H1 (cell line): ENCODE measurements at regions not wholly inside any gene's neighbourhood (a gene's known extent, or its start where the extent isn't known, plus 50 kb on each side); places are given as distances from the start of the nearest gene placed in this dataset.

ENCODE experiments used
- CTCF ChIA-PET: fragments of 300-600 bp; sonication (Branson Sonifier 250); formaldehyde crosslinking; loops from one replicate; lab custom pipeline; 2021; ENCODE audit not compliant: partially characterized antibody; lab: Charles Lee
- POLR2A ChIA-PET: fragments of 300-600 bp; sonication (Branson Sonifier 250); formaldehyde crosslinking; loops from one replicate; lab custom pipeline; 2021; ENCODE audit warnings: inconsistent platforms; ENCODE audit not compliant: partially characterized antibody; lab: Charles Lee
- DNase-seq, 2 experiments: peaks; one replicate each; pipeline versions ENCODE4 v3.0.0 to v3.0.0-alpha.2; 2010 to 2022; ENCODE audit warnings: low spot score in 2 of 2, low read depth in 1 of 2, mixed read lengths in 1 of 2
- FAIRE-seq: peaks from 2 replicates; lab custom pipeline; 2011; peaks lifted over from hg19 to GRCh38; lab: Jason Lieb, UNC
- H2AFZ ChIP-seq: 2 replicates; pipeline ENCODE4 v1.8.1; 2012; ENCODE audit warnings: low read length, inconsistent platforms
- H2AK5ac ChIP-seq: 2 replicates; pipeline ENCODE4 v1.6.1; 2013; ENCODE audit warnings: low read depth, low read length
- H2BK120ac ChIP-seq: replicated peaks from 2 replicates; pipeline ENCODE3; 2013; ENCODE audit warnings: low read depth, low read length, inconsistent platforms
- H2BK12ac ChIP-seq: 2 replicates; pipeline ENCODE4 v1.6.1; 2013; ENCODE audit warnings: low read depth, low read length
- H2BK15ac ChIP-seq: 2 replicates; pipeline ENCODE4 v1.6.1; 2013; ENCODE audit warnings: low read length
- H2BK20ac ChIP-seq: 2 replicates; pipeline ENCODE4 v1.6.1; 2013; ENCODE audit warnings: low read length
- H2BK5ac ChIP-seq: 2 replicates; pipeline ENCODE4 v1.6.1; 2013; ENCODE audit warnings: low read depth, low read length
- H3K14ac ChIP-seq: 2 replicates; pipeline ENCODE4 v1.6.1; 2013; ENCODE audit warnings: inconsistent platforms; ENCODE audit not compliant: insufficient read length
- H3K18ac ChIP-seq: 2 replicates; pipeline ENCODE4 v1.6.1; 2013; ENCODE audit warnings: low read length; ENCODE audit errors: extremely low read depth
- H3K23ac ChIP-seq: 2 replicates; pipeline ENCODE4 v1.6.1; 2013; ENCODE audit warnings: inconsistent platforms; ENCODE audit not compliant: insufficient read length
- H3K23me2 ChIP-seq: 2 replicates; pipeline ENCODE4 v1.6.1; 2013; ENCODE audit warnings: low read depth, low read length
- H3K27ac ChIP-seq: 2 replicates; pipeline ENCODE4 v1.6.1; 2011; ENCODE audit warnings: low read depth, low read length, inconsistent platforms
- H3K27me3 ChIP-seq, 4 experiments: replicated peaks in 1 of 4; 1 replicate in 1 of 4; 2 replicates in 3 of 4; pipeline versions ENCODE4 v1.6.1 to v1.8.1; 2011 to 2013; ENCODE audit warnings: low read length in 3 of 4, mild to moderate bottlenecking in 3 of 4, inconsistent platforms in 2 of 4, mixed read lengths in 2 of 4, moderate library complexity in 1 of 4; ENCODE audit not compliant: control insufficient read depth in 3 of 4, insufficient read depth in 3 of 4; ENCODE audit errors: extremely low read depth in 1 of 4
- H3K36me3 ChIP-seq, 4 experiments: 2 replicates each; pipeline versions ENCODE4 v1.6.1 to v1.8.1; 2011 to 2013; ENCODE audit warnings: mild to moderate bottlenecking in 4 of 4, low read length in 3 of 4, moderate library complexity in 2 of 4, control low read depth in 1 of 4, inconsistent platforms in 1 of 4; ENCODE audit not compliant: insufficient read depth in 4 of 4, control insufficient read depth in 2 of 4
- H3K4ac ChIP-seq: replicated peaks from 2 replicates; pipeline ENCODE3; 2013; ENCODE audit warnings: low read length, low read depth, mixed read lengths, inconsistent platforms; ENCODE audit not compliant: insufficient read length
- H3K4me1 ChIP-seq, 4 experiments: replicated peaks in 1 of 4; 1 replicate in 1 of 4; 2 replicates in 3 of 4; pipeline versions ENCODE4 v1.6.1 to v1.8.1; 2011 to 2013; ENCODE audit warnings: low read length in 3 of 4, inconsistent platforms in 2 of 4, mixed read lengths in 1 of 4; ENCODE audit not compliant: insufficient read depth in 4 of 4, control insufficient read depth in 3 of 4
- H3K4me2 ChIP-seq, 2 experiments: 2 replicates each; pipeline versions ENCODE4 v1.6.1 to v1.8.1; 2011 to 2013; ENCODE audit warnings: low read depth in 2 of 2, low read length in 2 of 2, control low read depth in 1 of 2, inconsistent platforms in 1 of 2, mild to moderate bottlenecking in 1 of 2; ENCODE audit not compliant: insufficient read depth in 1 of 2
- H3K4me3 ChIP-seq, 4 experiments: fragments of 200-600, 300-600 bp in 1 of 4; sonication (generic), shearing (Covaris generic), sonication (Bioruptor Twin) in 1 of 4; 2 replicates each; pipeline versions ENCODE4 v1.5.1 to v1.8.1; 2011 to 2016; ENCODE audit warnings: low read length in 4 of 4, low read depth in 3 of 4, control low read depth in 2 of 4, inconsistent platforms in 2 of 4, mild to moderate bottlenecking in 2 of 4, mixed read lengths in 1 of 4, moderate library complexity in 1 of 4; ENCODE audit not compliant: insufficient read depth in 2 of 4; ENCODE audit errors: extremely low read depth in 1 of 4
- H3K56ac ChIP-seq: replicated peaks from 2 replicates; pipeline ENCODE3; 2013; ENCODE audit warnings: low read depth, mild to moderate bottlenecking, mixed read lengths, low read length, inconsistent platforms; ENCODE audit not compliant: insufficient read length
- H3K79me1 ChIP-seq: 2 replicates; pipeline ENCODE4 v1.6.1; 2013; ENCODE audit warnings: low read depth, low read length, control low read depth
- H3K79me2 ChIP-seq, 2 experiments: 2 replicates each; pipeline versions ENCODE4 v1.6.1 to v1.8.1; 2012 to 2013; ENCODE audit warnings: low read length in 2 of 2, mild to moderate bottlenecking in 2 of 2, inconsistent platforms in 1 of 2; ENCODE audit not compliant: insufficient read depth in 2 of 2, control insufficient read depth in 1 of 2
- H3K9ac ChIP-seq, 4 experiments: replicated peaks in 1 of 4; 1 replicate in 1 of 4; 2 replicates in 3 of 4; pipeline versions ENCODE4 v1.6.1 to v1.8.1; 2011 to 2013; ENCODE audit warnings: low read depth in 3 of 4, low read length in 3 of 4, control low read depth in 2 of 4, mild to moderate bottlenecking in 2 of 4, moderate library complexity in 2 of 4, inconsistent platforms in 1 of 4; ENCODE audit errors: extremely low read depth in 1 of 4
- H3K9me3 ChIP-seq, 2 experiments: 2 replicates each; pipeline versions ENCODE4 v1.6.1 to v1.8.1; 2012 to 2013; ENCODE audit warnings: mild to moderate bottlenecking in 2 of 2, moderate library complexity in 2 of 2, control low read depth in 1 of 2, inconsistent platforms in 1 of 2, low read depth in 1 of 2, low read length in 1 of 2, mixed read lengths in 1 of 2; ENCODE audit not compliant: insufficient read depth in 2 of 2
- H4K20me1 ChIP-seq, 2 experiments: replicated peaks in 1 of 2; 2 replicates each; pipeline versions ENCODE3 to v1.8.1; 2011 to 2013; ENCODE audit warnings: inconsistent platforms in 2 of 2, low read length in 2 of 2, mild to moderate bottlenecking in 1 of 2; ENCODE audit not compliant: insufficient read depth in 2 of 2, control insufficient read depth in 1 of 2
- H4K5ac ChIP-seq: 2 replicates; pipeline ENCODE4 v1.6.1; 2013; ENCODE audit warnings: low read length, low read depth, mixed read lengths, inconsistent platforms; ENCODE audit not compliant: insufficient read length
- H4K8ac ChIP-seq: 2 replicates; pipeline ENCODE4 v1.8.0; 2013; ENCODE audit warnings: mild to moderate bottlenecking, moderate library complexity, low read length, inconsistent platforms; ENCODE audit not compliant: insufficient read depth; ENCODE audit errors: extremely low read depth
- H4K91ac ChIP-seq: replicated peaks from 2 replicates; pipeline ENCODE3; 2013; ENCODE audit warnings: low read length, mixed read lengths, inconsistent platforms; ENCODE audit not compliant: insufficient read length
- PHF8 ChIP-seq: fragments of 200-600 bp; sonication (generic); conservative IDR thresholded peaks from 2 replicates; pipeline ENCODE4 v1.7.1; 2012; ENCODE audit warnings: low read depth, mild to moderate bottlenecking, inconsistent platforms, low read length, moderate library complexity
- RAD21 ChIP-seq, 2 experiments: IDR thresholded peaks in 1 of 2; conservative IDR thresholded peaks in 1 of 2; 2 replicates each; pipeline ENCODE4 v1.6.1; 2011; ENCODE audit warnings: low read depth in 2 of 2, low read length in 2 of 2, improper control_type of control experiment in 1 of 2, inconsistent platforms in 1 of 2, mild to moderate bottlenecking in 1 of 2, moderate library complexity in 1 of 2
- WGBS, 2 experiments: shearing (Covaris generic) in 1 of 2; methylation state at CpG; one replicate each; pipeline versions ENCODE4 v1.1.6 to v1.1.7; 2013 to 2015; ENCODE audit warnings: low lambda C conversion rate in 2 of 2, mixed read lengths in 2 of 2, inconsistent platforms in 1 of 2, low coverage in 1 of 2, missing lambda C conversion rate in 1 of 2; ENCODE audit not compliant: insufficient replicate concordance in 2 of 2, insufficient coverage in 1 of 2, insufficient read length in 1 of 2; ENCODE audit errors: extremely low coverage in 1 of 2, missing lambda C conversion rate in 1 of 2; 5-methylcytosine and 5-hydroxymethylcytosine counted together

DNA sequence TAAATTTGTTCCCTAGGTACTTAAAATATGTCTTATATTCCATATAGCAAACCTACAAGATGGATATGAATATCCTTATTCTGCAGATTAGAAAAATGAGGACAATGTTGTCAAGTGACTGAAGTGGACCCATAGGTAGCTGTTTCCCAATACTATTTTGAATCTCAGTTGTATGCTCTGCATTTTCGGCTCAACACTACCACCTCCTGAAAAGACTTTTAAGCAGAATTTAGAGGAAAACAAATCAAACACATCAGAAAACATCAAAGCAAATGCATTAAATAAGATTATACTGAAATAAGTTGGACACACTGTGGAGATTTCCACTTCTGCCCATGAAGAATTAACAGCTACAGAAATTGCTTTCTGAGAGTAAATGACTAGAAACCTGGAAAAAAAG lies 488.7 kb downstream of the TRIML1 start:
- Histone ChIP-seq H3K27ac (no peak overlapping the region), H2AK5ac (no peak overlapping the region), H3K79me1 (no peaks in the 10 kb centered on the region), H3K9me3 (no peaks in the 10 kb centered on the region; a peak in 1 of 4 replicates), H4K8ac (no peak overlapping the region), H2BK5ac (no peak overlapping the region), H3K23ac (no peak overlapping the region), H3K14ac (no peak overlapping the region), H2BK12ac (no peak overlapping the region), H3K79me2 (no peaks in the 10 kb centered on the region), H2BK20ac (no peak overlapping the region), H3K4ac (no peak overlapping the region)
- ChIA-PET POLR2A (no interaction called here), CTCF (interaction anchor here (1.2 kb wide), 1 partner anchor 29 kb away, joined by 4 read pairs; no protein-coding TSS in a partner anchor)
- DNase-seq (no peak), FAIRE-seq (no peak)
- 93% methylated on average over 1 of the region's 1 CpG; no CpG with 5 or more reads in 1 of the 2 experiments for WGBS, 2 experiments
- peak; percentile 9 to 15; a peak in 2 of 4 replicates for TF ChIP-seq RAD21 (IDR thresholded peaks at IDR 0.05 in 1 of 2, conservative IDR thresholded peaks at IDR 0.05 in 1 of 2; ENCODE audit: low read depth in 2 of 2, low read length in 2 of 2)
- no peak for TF ChIP-seq PHF8
- TF ChIP-seq, all 59 proteins: peak for 1
- no peak overlapping the region for H2AFZ ChIP-seq
- H2BK120ac ChIP-seq, result no peak overlapping the region
- no peak overlapping the region for H4K91ac ChIP-seq
- no peak overlapping the region for H3K18ac ChIP-seq
- H4K20me1 ChIP-seq, result no peaks in the 10 kb centered on the region
- no peak overlapping the region for H4K5ac ChIP-seq
- no peak overlapping the region for H3K4me2 ChIP-seq
- H2BK15ac ChIP-seq, result no peak overlapping the region
- no peaks in the 10 kb centered on the region for H3K4me1 ChIP-seq
- H3K4me3 ChIP-seq, result no peak overlapping the region
- H3K36me3 ChIP-seq, result no peaks in the 10 kb centered on the region
- H3K56ac ChIP-seq, result no peak overlapping the region
- H3K27me3 ChIP-seq, result no peaks in the 10 kb centered on the region
- H3K9ac ChIP-seq, result no peak overlapping the region
- no peaks in the 10 kb centered on the region for H3K23me2 ChIP-seq
